ENCODE measurements at regions not wholly inside any gene's neighbourhood (a gene's known extent, or its start where the extent isn't known, plus 50 kb on each side); places are given as distances from the start of the nearest gene placed in this dataset.

DNA sequence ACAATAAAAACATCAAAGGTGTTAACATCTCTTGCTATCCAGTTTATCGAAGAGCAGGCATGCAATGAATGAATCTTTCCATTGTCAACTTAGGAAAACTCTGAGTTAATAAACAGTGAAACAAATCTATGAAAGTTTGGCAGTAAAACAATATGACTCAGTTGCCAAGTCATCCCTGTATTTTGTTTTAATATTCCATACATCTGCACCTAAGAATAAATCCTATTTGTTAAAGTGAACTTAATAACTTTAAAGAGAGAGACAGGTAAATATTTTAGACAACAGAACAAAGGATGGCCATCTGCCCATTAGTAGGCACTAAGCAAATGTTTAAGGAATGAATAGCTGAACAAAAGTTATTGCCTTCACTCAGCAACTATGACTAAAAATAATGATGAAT is 700.5 kb upstream of the CELF2 start:
- no peak for DNase-seq

- no peak for DNase-seq
These were observed 698.8 kb upstream of the CELF2 start for GRCh38 chr10:10318856-10319255.

DNA sequence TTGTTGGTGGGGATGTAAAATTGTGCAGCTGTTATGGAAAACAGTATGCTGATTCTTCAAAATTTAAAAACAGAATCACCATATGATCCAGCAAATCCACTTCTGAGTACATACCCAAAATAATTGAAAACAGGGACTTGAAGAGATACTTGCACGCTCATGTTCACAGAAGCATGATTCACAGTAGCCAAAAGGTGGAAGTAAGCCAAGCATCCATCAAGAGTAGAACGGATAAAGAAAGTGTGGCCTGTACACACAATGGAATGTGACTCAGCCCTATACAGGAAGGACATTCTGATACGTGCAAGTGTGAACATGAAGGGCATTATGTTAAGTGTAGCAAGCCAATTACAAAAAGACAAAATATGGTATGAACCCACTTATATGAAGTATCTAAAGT is 696.7 kb upstream of the CELF2 start:
- DNase-seq, result no peak

DNA sequence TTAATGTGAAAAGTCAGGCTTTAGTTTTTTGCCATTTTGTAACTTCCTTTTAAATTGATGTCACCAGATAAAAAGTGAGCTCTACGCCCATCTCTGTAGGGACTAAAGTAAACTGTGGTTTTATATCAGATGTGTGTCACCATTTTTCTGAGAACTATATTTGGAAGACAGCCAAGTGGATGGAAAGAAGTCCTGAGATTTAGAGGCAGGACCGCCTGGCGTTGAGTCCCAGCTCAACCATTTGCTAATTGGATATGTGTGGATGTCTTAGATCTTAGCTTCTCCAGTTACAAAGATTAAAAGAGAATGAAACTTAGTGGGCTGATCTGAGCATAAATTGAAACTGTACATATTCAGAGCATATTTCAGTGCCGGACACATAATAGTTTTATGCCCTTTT is 691.6 kb upstream of the CELF2 start:
- no peak for DNase-seq

GRCh38 chr10:10327934-10328333 is 689.7 kb upstream of the CELF2 start:
- DNase-seq, result no peak

- no peak for DNase-seq
These were observed 687.3 kb upstream of the CELF2 start for GRCh38 chr10:10330418-10330817.

DNA sequence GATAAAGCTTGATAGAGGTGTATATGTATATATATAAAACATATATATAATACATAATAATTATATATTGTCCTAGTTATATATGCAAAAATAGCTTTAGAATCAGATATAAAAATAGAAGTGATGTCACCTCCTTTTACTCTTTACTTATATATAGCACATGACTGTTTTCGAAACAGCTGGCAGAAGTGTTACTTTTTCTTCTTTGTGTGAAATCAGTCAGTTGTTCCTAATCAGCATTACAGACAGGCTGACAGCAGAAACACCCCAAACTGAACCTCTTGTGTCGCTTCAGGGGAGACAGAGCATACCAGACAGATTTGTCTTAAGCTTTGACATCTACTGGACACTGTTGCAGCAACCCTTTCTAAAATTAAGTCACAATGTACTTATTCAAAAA is 684.9 kb upstream of the CELF2 start:
- DNase-seq, result no peak

- DNase-seq, result no peak
These were observed 684.0 kb upstream of the CELF2 start for GRCh38 chr10:10333622-10334021.

DNA sequence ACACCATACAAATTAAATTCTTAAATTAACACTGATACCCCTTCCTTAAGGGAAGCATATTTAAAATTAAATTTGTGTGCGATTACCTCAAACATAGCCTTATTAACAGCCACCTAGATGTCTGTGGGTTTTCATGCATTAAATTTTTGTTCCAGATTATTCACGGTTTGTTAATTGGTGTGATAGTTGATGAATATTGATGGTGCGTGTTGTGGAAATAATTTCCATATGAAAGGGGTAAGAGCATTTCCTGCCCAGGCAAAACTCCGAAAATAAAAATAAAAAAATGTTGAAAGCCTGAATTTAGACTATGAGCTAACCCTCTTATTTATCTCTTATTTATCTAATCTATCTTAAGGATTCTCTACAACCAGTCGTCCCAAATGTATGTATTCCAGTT is 679.3 kb upstream of the CELF2 start:
- no peak for DNase-seq

DNA sequence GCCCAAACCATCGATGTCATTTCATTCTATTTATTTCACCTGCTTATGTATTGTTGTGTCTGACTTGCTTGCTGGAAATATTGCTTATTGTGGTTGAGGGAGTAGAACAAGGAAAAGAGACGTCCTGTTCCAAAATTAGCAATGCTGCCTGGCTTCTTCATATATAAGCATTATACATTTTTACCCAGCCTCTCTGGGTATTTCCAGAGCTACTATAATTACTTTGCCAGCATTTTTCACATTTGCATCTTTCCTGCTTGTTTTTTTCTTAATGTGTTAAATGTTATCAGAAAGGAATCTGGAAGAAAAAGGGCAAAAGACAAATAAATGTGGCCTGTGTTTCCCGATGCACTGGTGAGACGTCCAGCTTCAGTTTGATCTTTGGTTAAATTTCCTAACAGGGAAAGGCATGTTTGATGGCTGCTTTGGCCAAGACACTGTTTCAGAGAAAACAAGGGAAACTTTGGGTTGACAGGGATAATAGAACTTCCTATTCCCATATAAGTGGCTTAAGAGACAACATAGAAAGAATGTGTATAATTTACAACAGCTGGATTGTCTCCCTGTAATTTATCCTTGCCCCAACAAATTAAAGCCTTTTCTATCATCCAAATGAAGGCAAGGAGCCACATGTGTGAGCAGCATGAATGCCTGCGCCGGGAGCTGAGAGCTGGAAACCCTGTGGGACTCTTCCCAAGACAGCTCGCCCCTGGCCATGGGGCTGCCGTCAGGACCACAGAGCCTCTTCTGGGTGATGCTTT is 671.1 kb upstream of the CELF2 start:
- no peak for DNase-seq

DNA sequence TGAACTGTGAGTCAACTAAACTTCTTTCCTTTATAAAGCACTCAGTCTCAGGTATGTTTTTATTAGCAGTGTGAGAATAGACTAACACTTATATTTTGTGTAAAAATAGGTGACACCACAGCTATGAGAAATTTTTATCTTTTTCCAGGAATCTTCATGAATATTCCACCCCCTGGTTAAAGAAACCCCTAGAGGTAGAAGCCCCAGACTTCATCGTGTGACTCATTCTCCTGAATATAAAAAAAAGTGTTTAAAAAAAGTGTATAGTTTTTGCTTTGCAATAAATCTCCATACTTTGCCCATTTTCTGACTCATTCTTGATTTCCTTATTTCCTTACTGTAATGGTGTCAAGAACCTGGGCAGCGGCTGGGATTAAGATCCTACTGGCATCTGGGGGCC is 667.6 kb upstream of the CELF2 start:
- DNase-seq, result no peak

GRCh38 chr10:10351451-10351850 is 666.2 kb upstream of the CELF2 start:
- DNase-seq, result no peak

- no peak for DNase-seq
These were observed 664.3 kb upstream of the CELF2 start for GRCh38 chr10:10353326-10353868.

DNA sequence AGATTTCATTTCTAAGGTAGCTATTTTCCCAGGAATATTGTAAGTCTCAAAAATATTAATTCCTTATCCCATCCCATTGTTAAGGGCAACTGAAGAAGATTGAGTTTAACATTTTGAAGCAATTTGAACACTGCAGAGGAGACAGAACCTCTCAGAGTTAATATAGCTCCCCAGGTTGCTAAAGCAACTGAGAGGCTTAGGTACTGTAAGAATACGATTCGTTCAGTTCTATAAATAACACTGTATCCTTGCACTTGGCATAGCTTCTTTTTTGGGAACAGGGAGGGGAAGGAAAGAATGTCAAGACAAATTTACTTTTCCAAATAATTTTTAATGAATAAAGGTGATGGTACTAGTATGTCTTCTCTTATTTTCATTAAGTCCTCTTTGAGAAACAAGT is 658.4 kb upstream of the CELF2 start:
- no peak for DNase-seq

DNA sequence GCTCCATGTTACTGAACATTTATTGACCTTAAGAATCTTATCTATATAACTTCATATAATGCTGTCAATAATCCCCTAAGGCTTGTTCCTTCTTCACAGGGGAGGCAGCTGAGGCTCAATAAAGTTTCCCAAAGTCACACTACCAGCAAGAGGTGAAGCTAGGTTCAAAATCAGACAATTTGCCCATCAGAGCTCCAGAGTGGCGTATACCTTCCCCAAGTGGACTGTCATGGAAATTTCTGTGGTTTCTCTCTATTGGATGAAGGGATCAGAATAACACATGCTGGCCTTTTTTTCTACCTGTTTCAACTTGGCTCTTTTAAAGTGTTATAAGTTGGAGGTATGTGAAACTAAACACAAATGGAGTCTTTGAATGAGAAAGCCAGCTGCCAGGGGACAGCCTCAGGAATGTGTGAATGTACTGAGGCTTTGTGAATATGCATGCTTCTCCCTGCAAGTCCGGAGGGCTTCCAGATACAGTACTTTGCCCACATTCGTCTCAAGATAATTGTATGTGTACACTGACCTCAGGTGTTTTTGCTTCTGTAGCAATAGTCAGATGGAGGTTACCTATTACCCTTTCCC is 656.3 kb upstream of the CELF2 start:
- DNase-seq, result no peak

DNA sequence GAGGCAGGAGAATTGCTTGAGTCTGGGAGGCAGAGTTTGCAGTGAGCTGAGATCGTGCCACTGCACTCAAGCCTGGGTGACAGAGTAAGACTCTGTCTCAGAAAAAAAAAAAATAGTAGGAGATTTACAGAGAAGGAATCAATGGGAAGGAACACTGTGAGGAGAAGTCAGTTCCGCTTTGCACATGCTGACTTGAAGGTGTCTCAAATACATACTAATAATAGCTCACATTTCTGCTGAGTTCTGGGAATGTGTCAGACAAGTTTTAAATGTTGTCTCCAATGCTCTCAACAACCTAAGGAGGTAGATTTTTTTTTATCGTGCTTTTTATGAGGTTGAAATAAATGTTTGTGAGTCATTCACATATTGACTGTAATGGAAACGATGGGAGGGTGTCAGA is 654.9 kb upstream of the CELF2 start:
- no peak for DNase-seq

- no peak for DNase-seq
These were observed 654.5 kb upstream of the CELF2 start for GRCh38 chr10:10363217-10363616.

DNA sequence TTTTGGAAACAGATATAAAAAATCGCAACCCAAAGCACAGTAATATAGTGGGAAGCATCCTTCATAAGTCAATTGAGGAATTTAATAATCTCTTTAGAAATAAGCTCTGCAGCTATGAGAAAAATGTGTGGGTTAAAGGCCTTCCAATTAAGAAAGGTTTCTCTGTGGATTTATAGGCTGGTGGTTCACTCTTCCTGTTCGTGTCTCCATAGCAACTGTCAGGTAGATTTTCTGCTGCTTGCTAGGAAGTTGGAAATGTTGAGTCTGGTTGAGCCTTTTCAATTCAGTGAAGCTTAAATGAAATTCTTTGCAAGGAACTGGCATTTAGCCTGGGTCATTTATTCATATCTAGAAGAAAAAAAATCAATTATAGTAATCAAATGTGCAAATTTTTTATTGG is 652.8 kb upstream of the CELF2 start:
- no peak for DNase-seq

DNA sequence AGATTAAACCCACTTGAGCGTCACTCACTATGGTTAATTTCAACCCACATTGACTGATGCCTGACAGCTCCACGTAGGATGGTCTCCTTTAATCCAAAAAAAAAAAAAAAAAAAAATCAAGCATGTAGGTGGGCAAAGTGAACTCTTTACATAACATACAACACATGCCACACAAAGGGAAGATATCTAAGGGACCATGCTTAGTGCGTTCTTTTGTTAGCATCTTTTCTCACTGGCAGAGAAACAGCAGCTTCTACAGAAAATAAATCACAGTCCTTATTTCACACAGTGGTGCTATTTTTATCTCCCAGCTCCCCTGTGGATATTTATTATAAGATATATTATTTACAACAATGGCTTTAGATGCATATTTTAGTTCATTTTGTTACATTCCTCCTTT is 652.0 kb upstream of the CELF2 start:
- no peak for DNase-seq

DNA sequence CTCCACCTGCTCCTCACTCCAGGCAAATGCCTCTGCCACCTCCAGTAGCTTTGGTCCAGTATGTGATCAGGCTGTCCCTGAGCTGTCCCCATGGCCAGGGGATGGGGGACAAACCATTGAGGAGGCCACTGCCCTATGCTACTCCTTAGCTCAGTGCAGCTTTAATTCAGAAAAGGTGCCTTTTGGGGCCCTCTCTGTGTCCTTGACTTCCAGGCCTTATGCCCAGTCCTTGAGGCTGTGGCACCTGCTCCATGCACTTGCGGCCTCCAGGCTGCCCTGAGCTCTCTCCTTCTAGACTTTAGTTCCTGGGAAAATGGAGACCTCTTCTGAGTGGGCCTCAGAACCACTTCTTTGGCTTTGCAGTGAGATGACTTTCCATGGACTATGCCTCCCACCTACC is 650.8 kb upstream of the CELF2 start:
- no peak for DNase-seq

GRCh38 chr10:10367264-10367663 is 650.4 kb upstream of the CELF2 start:
- DNase-seq, result no peak

- no peak for DNase-seq
These were observed 648.6 kb upstream of the CELF2 start for GRCh38 chr10:10368951-10369576.

- no peak for DNase-seq
These were observed 631.8 kb upstream of the CELF2 start for GRCh38 chr10:10385831-10386230.

- no peak for DNase-seq
These were observed 628.5 kb upstream of the CELF2 start for GRCh38 chr10:10389182-10389581.
